ENCODE measurements at regions not wholly inside any gene's neighbourhood (a gene's known extent, or its start where the extent isn't known, plus 50 kb on each side); places are given as distances from the start of the nearest gene placed in this dataset.

DNA sequence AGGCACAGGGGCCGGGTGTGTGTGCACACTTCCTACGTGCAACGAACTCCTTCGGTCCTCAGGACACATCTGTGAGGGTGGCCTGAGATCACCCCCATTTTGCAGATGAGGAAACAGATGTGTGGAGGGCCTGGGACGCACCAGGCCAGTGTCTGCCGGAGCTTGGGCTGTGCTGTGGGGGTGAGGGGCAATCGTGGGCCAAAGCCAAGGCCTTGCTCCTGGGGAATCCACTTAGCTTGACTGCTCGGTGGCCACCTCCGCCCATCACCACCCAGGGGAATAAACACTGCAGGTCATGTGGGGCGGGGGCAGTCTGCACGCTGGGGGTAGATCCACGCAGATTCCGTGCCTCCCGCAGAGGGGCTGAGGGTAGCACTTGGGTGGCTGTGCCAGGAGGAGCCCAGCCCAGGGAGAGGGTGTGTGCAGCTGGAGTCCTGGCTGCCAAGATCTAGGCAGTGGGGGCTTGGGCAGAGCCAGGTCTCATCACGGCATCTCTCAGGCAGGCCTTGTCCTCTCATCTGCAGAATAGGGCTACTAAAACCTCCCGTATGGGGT is 70.8 kb upstream of the EN2 start:
- TF ChIP-seq, protein P1, sequence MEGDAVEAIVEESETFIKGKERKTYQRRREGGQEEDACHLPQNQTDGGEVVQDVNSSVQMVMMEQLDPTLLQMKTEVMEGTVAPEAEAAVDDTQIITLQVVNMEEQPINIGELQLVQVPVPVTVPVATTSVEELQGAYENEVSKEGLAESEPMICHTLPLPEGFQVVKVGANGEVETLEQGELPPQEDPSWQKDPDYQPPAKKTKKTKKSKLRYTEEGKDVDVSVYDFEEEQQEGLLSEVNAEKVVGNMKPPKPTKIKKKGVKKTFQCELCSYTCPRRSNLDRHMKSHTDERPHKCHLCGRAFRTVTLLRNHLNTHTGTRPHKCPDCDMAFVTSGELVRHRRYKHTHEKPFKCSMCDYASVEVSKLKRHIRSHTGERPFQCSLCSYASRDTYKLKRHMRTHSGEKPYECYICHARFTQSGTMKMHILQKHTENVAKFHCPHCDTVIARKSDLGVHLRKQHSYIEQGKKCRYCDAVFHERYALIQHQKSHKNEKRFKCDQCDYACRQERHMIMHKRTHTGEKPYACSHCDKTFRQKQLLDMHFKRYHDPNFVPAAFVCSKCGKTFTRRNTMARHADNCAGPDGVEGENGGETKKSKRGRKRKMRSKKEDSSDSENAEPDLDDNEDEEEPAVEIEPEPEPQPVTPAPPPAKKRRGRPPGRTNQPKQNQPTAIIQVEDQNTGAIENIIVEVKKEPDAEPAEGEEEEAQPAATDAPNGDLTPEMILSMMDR (IDR thresholded peaks at IDR 0.05) = no peak
- TF ChIP-seq POLR2AphosphoS5 (IDR thresholded peaks at IDR 0.05) (no peak), EP300 (IDR thresholded peaks at IDR 0.05) (no peak), POLR2A (IDR thresholded peaks at IDR 0.05) (no peak)
